Esophagus muscularis mucosa (tissue), 3 donors: ENCODE measurements at regions not wholly inside any gene's neighbourhood (a gene's known extent, or its start where the extent isn't known, plus 50 kb on each side); places are given as distances from the start of the nearest gene placed in this dataset.

ENCODE experiments used
- POLR2A ChIP-seq: fragments of 450-650 bp; IDR thresholded peaks from one replicate; pipeline ENCODE4 v1.6.1; 2017; ENCODE audit warnings: antibody characterized with exemption, moderate library complexity, mild to moderate bottlenecking, low read depth
- POLR2AphosphoS5 ChIP-seq, 2 donors: sonication (generic); formaldehyde crosslinking; IDR thresholded peaks; one replicate each; pipeline ENCODE4 v1.6.1; 2017; ENCODE audit warnings: antibody characterized with exemption in 2 of 2
- TF ChIP-seq, protein P1 (sequence below), 3 experiments: fragments of 200-600 bp in 2 of 3; fragments of 450-650 bp in 1 of 3; sonication (generic) in 2 of 3; IDR thresholded peaks; one replicate each; pipeline ENCODE4 v1.5.1; 2017 to 2019; ENCODE audit warnings: antibody characterized with exemption in 3 of 3, mild to moderate bottlenecking in 2 of 3, moderate library complexity in 1 of 3

DNA sequence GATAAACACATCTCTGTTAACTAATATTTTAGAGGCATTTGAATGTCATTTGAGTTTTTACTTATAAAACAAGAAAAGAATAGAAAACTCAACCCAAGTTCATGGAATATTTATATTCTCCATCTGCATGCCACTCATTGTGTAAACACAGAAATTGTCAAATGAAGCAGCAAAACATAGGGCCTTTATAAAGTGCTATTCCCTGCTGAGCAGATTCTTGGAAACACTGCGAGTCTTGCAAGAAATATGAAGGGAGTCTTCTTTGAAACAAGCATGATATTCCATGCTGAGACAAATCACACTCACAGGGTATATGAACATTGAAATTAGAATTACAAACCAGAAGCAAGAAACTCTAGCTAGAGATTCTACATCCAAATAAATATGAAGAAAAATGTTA lies 655.8 kb downstream of the BRINP3 start:
- no peak for TF ChIP-seq POLR2A
- no peak for TF ChIP-seq POLR2AphosphoS5 (IDR thresholded peaks at IDR 0.05)
- TF ChIP-seq, protein P1, sequence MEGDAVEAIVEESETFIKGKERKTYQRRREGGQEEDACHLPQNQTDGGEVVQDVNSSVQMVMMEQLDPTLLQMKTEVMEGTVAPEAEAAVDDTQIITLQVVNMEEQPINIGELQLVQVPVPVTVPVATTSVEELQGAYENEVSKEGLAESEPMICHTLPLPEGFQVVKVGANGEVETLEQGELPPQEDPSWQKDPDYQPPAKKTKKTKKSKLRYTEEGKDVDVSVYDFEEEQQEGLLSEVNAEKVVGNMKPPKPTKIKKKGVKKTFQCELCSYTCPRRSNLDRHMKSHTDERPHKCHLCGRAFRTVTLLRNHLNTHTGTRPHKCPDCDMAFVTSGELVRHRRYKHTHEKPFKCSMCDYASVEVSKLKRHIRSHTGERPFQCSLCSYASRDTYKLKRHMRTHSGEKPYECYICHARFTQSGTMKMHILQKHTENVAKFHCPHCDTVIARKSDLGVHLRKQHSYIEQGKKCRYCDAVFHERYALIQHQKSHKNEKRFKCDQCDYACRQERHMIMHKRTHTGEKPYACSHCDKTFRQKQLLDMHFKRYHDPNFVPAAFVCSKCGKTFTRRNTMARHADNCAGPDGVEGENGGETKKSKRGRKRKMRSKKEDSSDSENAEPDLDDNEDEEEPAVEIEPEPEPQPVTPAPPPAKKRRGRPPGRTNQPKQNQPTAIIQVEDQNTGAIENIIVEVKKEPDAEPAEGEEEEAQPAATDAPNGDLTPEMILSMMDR (IDR thresholded peaks at IDR 0.05) = no peak
